Thyroid gland (tissue), 4 donors: ENCODE measurements at regions not wholly inside any gene's neighbourhood (a gene's known extent, or its start where the extent isn't known, plus 50 kb on each side); places are given as distances from the start of the nearest gene placed in this dataset.
"Not testable (repeated sequence)": the region's sequence is repeated elsewhere in the genome, so short reads cannot be mapped to it uniquely, and the experiment has no call there.

Source experiments
- CTCF ChIP-seq, 6 experiments: fragments of 200-600 bp in 3 of 6; fragments of 450-650 bp in 3 of 6; sonication (generic) in 3 of 6; IDR thresholded peaks; one replicate each; pipeline ENCODE4 v1.5.1; 2016 to 2019; ENCODE audit warnings: antibody characterized with exemption in 6 of 6, mild to moderate bottlenecking in 2 of 6, inconsistent platforms in 1 of 6, moderate library complexity in 1 of 6
- POLR2A ChIP-seq, 2 donors: fragments of 450-650 bp; IDR thresholded peaks; one replicate each; pipeline ENCODE4 v1.6.1; 2017; ENCODE audit warnings: antibody characterized with exemption in 2 of 2, mild to moderate bottlenecking in 2 of 2, moderate library complexity in 1 of 2

DNA sequence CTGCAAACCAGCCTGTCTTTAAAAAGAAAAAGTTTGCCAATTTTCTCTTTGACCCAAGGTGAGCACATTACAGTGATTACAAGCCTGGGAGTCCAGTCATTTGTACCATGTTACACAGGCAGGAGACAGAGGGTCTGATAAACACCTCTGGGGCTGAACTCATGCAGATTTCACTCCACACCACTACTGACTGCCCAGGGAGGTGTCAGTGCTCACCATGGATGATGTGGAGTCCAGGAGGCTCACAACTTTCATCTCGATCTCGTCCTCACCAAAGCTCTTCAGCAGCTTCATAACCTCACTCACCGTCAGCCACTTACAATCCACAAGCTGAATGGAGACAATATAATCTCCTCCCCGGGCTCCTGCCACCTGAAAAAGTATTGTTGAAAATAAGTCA, 302.4 kb downstream of the GOLGA6L6 start:
- TF ChIP-seq CTCF, POLR2A (IDR thresholded peaks at IDR 0.05): not testable (repeated sequence)
